Activated T-helper 1 cell treated with anti-CD3 and anti-CD28 coated beads, Interleukin-12 subunit alpha, Interleukin-12 subunit beta, Interleukin-2, Interleukin-4 antibody, amounts not matched to agents 30 ng/mL and 10 ng/mL and 1 ng/mL, durations not matched to agents 14 hours and 24 hours and 36 hours (primary cell): ENCODE measurements at regions not wholly inside any gene's neighbourhood (a gene's known extent, or its start where the extent isn't known, plus 50 kb on each side); places are given as distances from the start of the nearest gene placed in this dataset.
A peak's percentile ranks its signal among the peaks of the same experiment; 100 is the strongest.

ENCODE experiments used
- DNase-seq: peaks from one replicate; pipeline ENCODE4 v3.0.0; 2021; ENCODE audit warnings: low spot score
- H3K27ac Mint-ChIP-seq: one replicate; pipeline ENCODE4 v1.8.0; 2021; ENCODE audit warnings: mild to moderate bottlenecking, mixed read lengths
- H3K27me3 Mint-ChIP-seq: one replicate; pipeline ENCODE4 v1.8.0; 2022; ENCODE audit warnings: mild to moderate bottlenecking, moderate library complexity, mixed read lengths; ENCODE audit not compliant: insufficient read depth
- H3K36me3 Mint-ChIP-seq: one replicate; pipeline ENCODE4 v1.8.0; 2021; ENCODE audit warnings: low read depth, mixed read lengths
- H3K4me1 Mint-ChIP-seq: one replicate; pipeline ENCODE4 v1.8.0; 2021; ENCODE audit warnings: low read depth, mixed read lengths
- H3K4me3 Mint-ChIP-seq: one replicate; pipeline ENCODE4 v1.8.0; 2021; ENCODE audit warnings: mild to moderate bottlenecking, moderate library complexity, mixed read lengths
- H3K9me3 Mint-ChIP-seq: one replicate; pipeline ENCODE4 v1.8.0; 2021; ENCODE audit warnings: mixed read lengths
- intact Hi-C: fragments of 100-400 bp; cut with micrococcal nuclease; formaldehyde crosslinking; loops from one replicate; pipeline ENCODE4 v1.15.1; 2024

GRCh38 chrY:19824136-19824535, 79.6 kb upstream of the KDM5D start:
- Mint-ChIP-seq H3K4me1 (no peaks in the 10 kb centered on the region), H3K4me3 (no peak overlapping the region), H3K36me3 (no peaks in the 10 kb centered on the region), H3K9me3 (no peaks in the 10 kb centered on the region), H3K27ac (no peak overlapping the region), H3K27me3 (peaks cover 1% of the 10 kb centered on the region)
- intact Hi-C loops, result no loop called here
- no peak for DNase-seq

GRCh38 chrY:19818546-19818945, 74.0 kb upstream of the KDM5D start:
- Mint-ChIP-seq H3K9me3 (no peaks in the 10 kb centered on the region), H3K4me1 (no peaks in the 10 kb centered on the region), H3K27me3 (peaks cover 1% of the 10 kb centered on the region), H3K4me3 (no peak overlapping the region), H3K27ac (no peak overlapping the region), H3K36me3 (no peaks in the 10 kb centered on the region)
- no peak for DNase-seq
- intact Hi-C loops, result loop anchor here (5.0 kb wide), 1 partner anchor 924 kb away; no protein-coding TSS in a partner anchor

GRCh38 chrY:19816920-19817319, 72.4 kb upstream of the KDM5D start:
- no peak overlapping the region for H3K4me3 Mint-ChIP-seq
- no peak overlapping the region for H3K27ac Mint-ChIP-seq
- peaks cover 1% of the 10 kb centered on the region for H3K27me3 Mint-ChIP-seq
- no peaks in the 10 kb centered on the region for H3K9me3 Mint-ChIP-seq
- H3K4me1 Mint-ChIP-seq, result no peaks in the 10 kb centered on the region
- no peak for DNase-seq
- intact Hi-C loops, result loop anchor here (5.0 kb wide), 1 partner anchor 925 kb away; no protein-coding TSS in a partner anchor
- no peaks in the 10 kb centered on the region for H3K36me3 Mint-ChIP-seq

GRCh38 chrY:19816053-19816823, 71.7 kb upstream of the KDM5D start:
- intact Hi-C loops, result loop anchor here (5.0 kb wide), 1 partner anchor 926 kb away; no protein-coding TSS in a partner anchor
- Mint-ChIP-seq H3K4me1 (no peaks in the 10 kb centered on the region), H3K27me3 (peaks cover 1% of the 10 kb centered on the region), H3K27ac (no peak overlapping the region), H3K4me3 (peak overlapping the region; percentile 7), H3K9me3 (no peaks in the 10 kb centered on the region), H3K36me3 (no peaks in the 10 kb centered on the region)
- DNase-seq, result no peak
